LNCaP clone FGC (cell line): ENCODE measurements at regions not wholly inside any gene's neighbourhood (a gene's known extent, or its start where the extent isn't known, plus 50 kb on each side); places are given as distances from the start of the nearest gene placed in this dataset.
A peak's percentile ranks its signal among the peaks of the same experiment; 100 is the strongest.

Source experiments
- DNase-seq: peaks from one replicate; pipeline ENCODE4 v3.0.0-alpha.2; 2011; ENCODE audit warnings: low read depth
- H3K4me3 ChIP-seq: 2 replicates; pipeline ENCODE4 v1.5.1; 2011; ENCODE audit warnings: mild to moderate bottlenecking, low read depth, low read length, control low read depth
- CTCF ChIP-seq: IDR thresholded peaks from 2 replicates; pipeline ENCODE4 v1.5.1; 2012; ENCODE audit warnings: mild to moderate bottlenecking; ENCODE audit not compliant: control insufficient read depth, insufficient read depth; ENCODE audit errors: extremely low read depth

GRCh38 chr18:66749481-66750035 is 145.7 kb upstream of the CDH19 start:
- no peak for DNase-seq
- H3K4me3 ChIP-seq = no peak overlapping the region
- TF ChIP-seq CTCF = no peak

- no peak overlapping the region for H3K4me3 ChIP-seq
- 0 out of 2 replicates have a peak, but pooled peaks have one; percentile 16 for TF ChIP-seq CTCF
- DNase-seq = no peak
Measured at GRCh38 chr18:66749030-66749429, 145.1 kb upstream of the CDH19 start.

- H3K4me3 ChIP-seq = no peak overlapping the region
- no peak for DNase-seq
- no peak for TF ChIP-seq CTCF
Measured at GRCh38 chr18:66742832-66743231, 138.9 kb upstream of the CDH19 start.

GRCh38 chr18:66735933-66736332 is 132.0 kb upstream of the CDH19 start:
- no peak overlapping the region for H3K4me3 ChIP-seq
- TF ChIP-seq CTCF = no peak
- DNase-seq = no peak

- no peak for DNase-seq
- H3K4me3 ChIP-seq = no peak overlapping the region
- no peak for TF ChIP-seq CTCF
Measured at GRCh38 chr18:66734451-66734850, 130.6 kb upstream of the CDH19 start.

- no peak for TF ChIP-seq CTCF
- no peak for DNase-seq
Measured at GRCh38 chr18:66731890-66732289, 128.0 kb upstream of the CDH19 start.

GRCh38 chr18:66729442-66730239 is 125.8 kb upstream of the CDH19 start:
- DNase-seq = no peak
- H3K4me3 ChIP-seq = no peak overlapping the region
- TF ChIP-seq CTCF = no peak

More at GRCh38 chr18:66731890-66732289, 128.0 kb upstream of the CDH19 start:
- no peak overlapping the region for H3K4me3 ChIP-seq
